Endodermal cell (in vitro differentiated cells): ENCODE measurements at regions not wholly inside any gene's neighbourhood (a gene's known extent, or its start where the extent isn't known, plus 50 kb on each side); places are given as distances from the start of the nearest gene placed in this dataset.

Experiments
- DNase-seq: peaks from one replicate; pipeline ENCODE4 v3.0.0-alpha.2; 2017
- H3K27ac ChIP-seq: 2 replicates; pipeline ENCODE4 v1.5.1; 2013; ENCODE audit warnings: mild to moderate bottlenecking, low read depth, low read length, moderate library complexity
- H3K27me3 ChIP-seq: 2 replicates; pipeline ENCODE4 v1.6.1; 2013; ENCODE audit warnings: mild to moderate bottlenecking, low read length, moderate library complexity; ENCODE audit not compliant: insufficient read depth, control insufficient read depth, poor library complexity, severe bottlenecking
- H3K36me3 ChIP-seq: 2 replicates; pipeline ENCODE4 v1.7.0; 2013; ENCODE audit warnings: mild to moderate bottlenecking, low read length, moderate library complexity; ENCODE audit not compliant: control insufficient read depth, insufficient read depth
- H3K4me1 ChIP-seq: one replicate; pipeline ENCODE4 v1.7.0; 2013; ENCODE audit warnings: low read length; ENCODE audit not compliant: control insufficient read depth, insufficient read depth
- H3K4me3 ChIP-seq: 2 replicates; pipeline ENCODE4 v1.5.1; 2013; ENCODE audit warnings: mild to moderate bottlenecking, low read length, moderate library complexity
- H3K9ac ChIP-seq: 2 replicates; pipeline ENCODE4 v1.6.1; 2013; ENCODE audit warnings: mild to moderate bottlenecking, low read length, moderate library complexity; ENCODE audit not compliant: poor library complexity, severe bottlenecking; ENCODE audit errors: extremely low read depth
- H3K9me3 ChIP-seq: 2 replicates; pipeline ENCODE4 v1.6.1; 2013; ENCODE audit warnings: mild to moderate bottlenecking, low read length, moderate library complexity; ENCODE audit not compliant: control insufficient read depth
- H3K27ac Mint-ChIP-seq: 2 replicates; pipeline ENCODE4 v1.8.0; 2020; ENCODE audit warnings: mixed read lengths
- H3K27me3 Mint-ChIP-seq: 2 replicates; pipeline ENCODE4 v1.8.0; 2021; ENCODE audit warnings: mild to moderate bottlenecking, mixed read lengths; ENCODE audit not compliant: insufficient read depth
- H3K36me3 Mint-ChIP-seq: 2 replicates; pipeline ENCODE4 v1.8.0; 2020; ENCODE audit warnings: low read depth, mixed read lengths
- H3K4me1 Mint-ChIP-seq: 2 replicates; pipeline ENCODE4 v1.8.0; 2020; ENCODE audit warnings: mixed read lengths
- H3K4me3 Mint-ChIP-seq: 2 replicates; pipeline ENCODE4 v1.8.0; 2020; ENCODE audit warnings: mild to moderate bottlenecking, moderate library complexity, mixed read lengths
- H3K9me3 Mint-ChIP-seq: 2 replicates; pipeline ENCODE4 v1.8.0; 2020; ENCODE audit warnings: mild to moderate bottlenecking, mixed read lengths
- WGBS, 2 experiments: methylation state at CpG; one replicate each; pipeline versions ENCODE4 v1.1.5 to v1.1.7; 2013; ENCODE audit warnings: missing lambda C conversion rate in 2 of 2, mixed read lengths in 1 of 2; ENCODE audit not compliant: insufficient coverage in 1 of 2, insufficient read length in 1 of 2; 5-methylcytosine and 5-hydroxymethylcytosine counted together
- TF ChIP-seq, protein P1 (sequence below): fragments of 200-600 bp; sonication (generic); conservative IDR thresholded peaks from 2 replicates; pipeline ENCODE4 v1.5.0; 2021; ENCODE audit warnings: antibody characterized with exemption, mild to moderate bottlenecking

DNA sequence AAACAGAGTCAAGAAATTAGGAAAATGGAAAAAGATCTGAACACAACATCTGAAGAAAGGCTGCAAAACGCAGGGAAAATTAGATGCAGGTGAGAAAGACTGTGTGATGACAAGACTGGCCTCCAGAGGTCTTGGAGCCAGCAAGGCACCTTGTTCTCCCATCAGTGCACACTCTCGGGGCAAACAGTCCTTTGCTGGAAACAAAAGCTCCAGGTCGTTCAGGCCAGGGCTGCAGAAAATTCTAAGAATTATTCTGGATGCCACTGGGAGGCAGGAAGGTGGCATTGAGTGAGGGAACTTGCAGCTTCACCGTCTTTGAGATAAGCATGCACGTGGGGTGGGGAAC lies 219.9 kb upstream of the SSTR4 start:
- Mint-ChIP-seq H3K27me3 (no peaks in the 10 kb centered on the region), H3K4me1 (peaks cover 13% of the 10 kb centered on the region), H3K27ac (no peak overlapping the region), H3K4me3 (no peak overlapping the region), H3K36me3 (no peaks in the 10 kb centered on the region), H3K9me3 (no peaks in the 10 kb centered on the region)
- Histone ChIP-seq H3K9me3 (no peaks in the 10 kb centered on the region), H3K9ac (no peak overlapping the region), H3K36me3 (no peaks in the 10 kb centered on the region), H3K27ac (no peak overlapping the region), H3K27me3 (no peaks in the 10 kb centered on the region), H3K4me1 (peaks cover 3% of the 10 kb centered on the region), H3K4me3 (no peak overlapping the region)
- 73 to 81% methylated on average over 5 of the region's 5 CpGs for WGBS, 2 experiments
- DNase-seq: no peak
- TF ChIP-seq, protein P1, sequence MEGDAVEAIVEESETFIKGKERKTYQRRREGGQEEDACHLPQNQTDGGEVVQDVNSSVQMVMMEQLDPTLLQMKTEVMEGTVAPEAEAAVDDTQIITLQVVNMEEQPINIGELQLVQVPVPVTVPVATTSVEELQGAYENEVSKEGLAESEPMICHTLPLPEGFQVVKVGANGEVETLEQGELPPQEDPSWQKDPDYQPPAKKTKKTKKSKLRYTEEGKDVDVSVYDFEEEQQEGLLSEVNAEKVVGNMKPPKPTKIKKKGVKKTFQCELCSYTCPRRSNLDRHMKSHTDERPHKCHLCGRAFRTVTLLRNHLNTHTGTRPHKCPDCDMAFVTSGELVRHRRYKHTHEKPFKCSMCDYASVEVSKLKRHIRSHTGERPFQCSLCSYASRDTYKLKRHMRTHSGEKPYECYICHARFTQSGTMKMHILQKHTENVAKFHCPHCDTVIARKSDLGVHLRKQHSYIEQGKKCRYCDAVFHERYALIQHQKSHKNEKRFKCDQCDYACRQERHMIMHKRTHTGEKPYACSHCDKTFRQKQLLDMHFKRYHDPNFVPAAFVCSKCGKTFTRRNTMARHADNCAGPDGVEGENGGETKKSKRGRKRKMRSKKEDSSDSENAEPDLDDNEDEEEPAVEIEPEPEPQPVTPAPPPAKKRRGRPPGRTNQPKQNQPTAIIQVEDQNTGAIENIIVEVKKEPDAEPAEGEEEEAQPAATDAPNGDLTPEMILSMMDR: no peak

DNA sequence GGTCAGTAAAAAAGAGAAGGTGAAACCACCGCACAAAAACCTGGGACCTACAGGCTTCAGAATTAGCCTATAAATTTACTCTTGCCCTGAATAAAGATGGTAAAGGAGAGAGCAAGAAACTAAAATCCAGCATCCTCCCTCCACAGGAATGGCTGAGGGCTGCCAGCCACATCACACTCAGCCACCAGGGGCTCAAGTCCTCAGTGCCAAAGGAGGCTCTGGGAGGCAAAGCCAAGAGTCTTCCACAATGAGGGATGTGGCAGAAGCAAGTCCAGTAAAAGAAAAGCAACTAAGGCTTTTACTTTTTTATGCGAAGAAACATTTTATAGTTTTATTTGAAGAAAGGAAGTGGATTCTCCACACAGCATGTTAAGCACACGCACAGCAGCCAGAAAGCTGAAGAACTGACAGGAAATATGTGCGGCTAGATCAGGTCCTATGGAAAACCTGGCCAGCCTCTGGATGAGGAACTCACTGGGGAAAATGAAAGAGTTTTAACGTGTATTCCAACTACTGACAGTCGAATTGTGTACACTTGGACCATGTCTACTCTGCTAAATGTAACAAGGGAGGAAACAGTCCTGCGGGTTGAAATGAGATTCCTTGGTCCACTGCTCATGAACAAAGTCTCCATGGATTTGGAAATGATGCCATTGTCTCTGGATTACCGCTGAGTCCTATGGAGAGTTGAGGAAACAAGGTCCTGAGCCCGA lies 219.4 kb upstream of the SSTR4 start:
- no peak overlapping the region for H3K27ac Mint-ChIP-seq
- no peak overlapping the region for H3K27ac ChIP-seq
- DNase-seq: peak; percentile 63
- no peaks in the 10 kb centered on the region for H3K27me3 ChIP-seq
- TF ChIP-seq, protein P1: peak; percentile 76
- no peaks in the 10 kb centered on the region for H3K36me3 Mint-ChIP-seq
- no peaks in the 10 kb centered on the region for H3K36me3 ChIP-seq
- no peak overlapping the region for H3K4me3 ChIP-seq
- no peaks in the 10 kb centered on the region for H3K9me3 ChIP-seq
- no peak overlapping the region for H3K9ac ChIP-seq
- no peaks in the 10 kb centered on the region for H3K27me3 Mint-ChIP-seq
- 86 to 93% methylated on average over 7 to 8 of the region's 9 CpGs for WGBS, 2 experiments
- H3K4me1 ChIP-seq: peaks cover 3% of the 10 kb centered on the region
- no peaks in the 10 kb centered on the region for H3K9me3 Mint-ChIP-seq
- no peak overlapping the region for H3K4me3 Mint-ChIP-seq
- peaks cover 13% of the 10 kb centered on the region for H3K4me1 Mint-ChIP-seq

DNA sequence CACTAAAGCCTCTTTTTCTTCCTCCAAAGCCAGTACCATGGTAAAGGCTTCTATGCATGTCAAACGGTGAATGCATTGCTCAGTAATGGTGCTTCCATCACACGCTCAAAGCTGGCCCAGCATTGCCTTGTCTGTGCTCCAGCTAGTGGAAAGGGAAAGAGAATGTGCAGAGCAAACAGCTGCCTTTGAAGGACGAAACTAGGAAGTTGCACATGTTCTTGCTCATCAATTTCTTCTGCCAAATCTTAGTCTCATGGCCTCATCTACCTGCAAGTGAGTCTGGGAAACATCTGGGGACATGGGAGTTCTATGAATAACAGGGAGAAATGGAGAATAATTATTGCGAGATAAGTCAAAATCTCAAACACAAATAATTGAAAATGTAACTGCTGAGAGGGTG lies 216.5 kb upstream of the SSTR4 start:
- H3K9ac ChIP-seq: no peak overlapping the region
- Mint-ChIP-seq H3K27ac (no peak overlapping the region), H3K4me1 (peaks cover 1% of the 10 kb centered on the region), H3K9me3 (no peaks in the 10 kb centered on the region), H3K4me3 (no peak overlapping the region), H3K36me3 (no peaks in the 10 kb centered on the region), H3K27me3 (peaks cover 2% of the 10 kb centered on the region)
- H3K27me3 ChIP-seq: no peaks in the 10 kb centered on the region
- no peaks in the 10 kb centered on the region for H3K4me1 ChIP-seq
- TF ChIP-seq, protein P1: no peak
- no peaks in the 10 kb centered on the region for H3K36me3 ChIP-seq
- 88 to 92% methylated on average over 2 to 3 of the region's 4 CpGs for WGBS, 2 experiments
- no peak overlapping the region for H3K27ac ChIP-seq
- no peak for DNase-seq
- no peaks in the 10 kb centered on the region for H3K9me3 ChIP-seq
- H3K4me3 ChIP-seq: no peak overlapping the region
